ENCODE measurements at regions not wholly inside any gene's neighbourhood (a gene's known extent, or its start where the extent isn't known, plus 50 kb on each side); places are given as distances from the start of the nearest gene placed in this dataset.

DNA sequence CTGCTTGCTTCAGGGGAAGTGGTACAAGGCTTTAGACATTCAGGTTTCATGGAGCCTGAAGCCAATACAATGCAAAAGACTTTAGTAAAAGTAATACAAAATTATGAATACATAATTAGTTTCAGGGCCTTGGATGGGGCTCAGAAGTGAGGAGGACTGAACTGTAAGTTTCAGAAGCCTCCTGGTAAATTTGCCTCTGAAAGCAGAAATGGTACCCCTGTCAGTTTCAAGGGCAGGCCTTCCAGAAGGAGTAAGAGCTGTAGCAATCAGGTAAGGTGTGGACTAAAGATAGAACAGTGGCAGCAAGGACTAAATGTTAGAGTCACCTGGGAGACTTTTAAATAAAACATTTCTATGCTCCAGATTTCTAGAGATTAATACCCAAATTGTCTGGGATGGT is 402.5 kb upstream of the GOLIM4 start:
- TF ChIP-seq CTCF (IDR thresholded peaks at IDR 0.05; ENCODE audit: low read depth, low read length): no peak
- DNase-seq (ENCODE audit: extremely low read depth, low read depth): no peak

DNA sequence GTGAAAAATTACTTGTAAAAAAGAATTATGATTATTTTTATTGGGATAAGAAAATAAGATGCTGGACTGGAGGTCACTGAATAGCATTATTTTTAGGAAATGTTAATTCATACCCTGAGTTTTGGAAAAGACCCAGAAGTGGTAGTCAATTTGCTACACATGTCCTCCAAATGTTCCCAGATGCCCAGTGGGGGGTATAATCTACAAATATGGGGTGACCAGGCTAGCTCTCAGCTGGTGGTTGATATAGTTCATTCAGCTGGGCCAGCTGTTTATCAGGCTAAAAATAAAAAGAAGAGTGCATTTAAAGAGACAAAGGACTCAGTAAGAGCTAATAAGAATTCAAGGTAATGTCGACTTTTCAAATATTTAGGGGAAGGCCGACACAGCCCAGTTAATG is 402.0 kb upstream of the GOLIM4 start:
- DNase-seq (ENCODE audit: extremely low read depth, low read depth): no peak
- TF ChIP-seq CTCF (IDR thresholded peaks at IDR 0.05; ENCODE audit: low read depth, low read length): no peak

DNA sequence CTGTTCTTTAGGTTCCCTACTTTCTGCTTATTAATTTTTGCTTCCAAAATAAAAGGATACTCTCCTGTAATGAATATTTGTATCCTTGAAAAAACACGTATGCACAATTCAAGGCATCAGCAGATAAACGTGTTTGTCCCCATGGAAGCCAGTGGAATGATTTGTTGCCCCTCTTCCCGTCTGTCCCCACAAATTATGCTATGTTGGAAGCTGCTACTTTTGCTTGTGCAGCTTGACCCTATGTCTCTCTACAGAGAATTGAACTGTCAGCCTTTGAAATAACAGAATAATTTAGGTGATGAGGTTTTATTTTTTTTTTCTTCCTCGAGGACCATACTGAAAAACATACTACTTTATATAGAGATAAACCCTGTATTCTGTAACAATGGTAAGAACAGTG is 401.5 kb upstream of the GOLIM4 start:
- DNase-seq (ENCODE audit: extremely low read depth, low read depth): no peak
- TF ChIP-seq CTCF (IDR thresholded peaks at IDR 0.05; ENCODE audit: low read depth, low read length): no peak

DNA sequence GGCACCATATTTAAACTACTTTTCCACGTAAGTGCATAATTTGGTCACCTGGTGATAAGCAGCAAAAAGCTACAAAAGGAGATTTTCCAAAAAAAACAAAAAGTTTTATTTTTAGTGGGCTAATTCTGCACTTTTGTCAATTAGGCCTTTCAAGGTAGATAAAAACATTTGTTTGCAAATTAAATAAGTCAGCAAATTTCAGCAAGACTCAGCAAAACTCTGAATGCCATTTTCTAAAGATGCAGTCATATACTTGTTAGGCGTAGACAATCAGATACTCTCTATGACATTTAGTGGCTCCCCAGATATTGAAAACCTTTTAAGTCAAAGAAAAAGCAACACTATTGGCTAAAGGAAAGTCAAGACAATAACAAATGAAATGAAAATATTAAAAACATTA is 400.2 kb upstream of the GOLIM4 start:
- no peak for DNase-seq (ENCODE audit: extremely low read depth, low read depth)
- TF ChIP-seq CTCF (IDR thresholded peaks at IDR 0.05; ENCODE audit: low read depth, low read length): no peak

DNA sequence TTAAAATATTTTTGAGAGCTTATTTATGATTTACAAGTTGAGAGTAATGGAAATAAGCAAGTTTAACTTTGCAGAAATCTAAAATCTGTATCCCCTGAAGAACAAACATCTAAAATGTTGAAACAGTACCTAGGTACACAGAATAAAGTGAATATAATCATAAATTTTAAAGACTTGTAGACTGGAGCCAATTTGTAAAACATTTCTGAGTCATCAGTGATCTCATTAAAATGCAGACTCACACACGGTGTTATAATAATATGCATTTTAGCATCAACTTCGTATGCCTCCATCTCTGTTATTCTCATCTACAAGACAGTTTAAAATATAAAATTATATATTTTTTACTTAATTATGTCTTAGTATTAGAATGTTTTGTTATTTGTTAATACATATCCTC is 399.5 kb upstream of the GOLIM4 start:
- no peak for DNase-seq (ENCODE audit: extremely low read depth, low read depth)

GRCh38 chr3:168493412-168494205 is 397.9 kb upstream of the GOLIM4 start:
- TF ChIP-seq CTCF (IDR thresholded peaks at IDR 0.05; ENCODE audit: low read depth, low read length): no peak
- DNase-seq (ENCODE audit: extremely low read depth, low read depth): no peak

More for the DNA sequence above, 399.5 kb upstream of the GOLIM4 start:
- no peak for TF ChIP-seq CTCF (IDR thresholded peaks at IDR 0.05; ENCODE audit: low read depth, low read length)

DNA sequence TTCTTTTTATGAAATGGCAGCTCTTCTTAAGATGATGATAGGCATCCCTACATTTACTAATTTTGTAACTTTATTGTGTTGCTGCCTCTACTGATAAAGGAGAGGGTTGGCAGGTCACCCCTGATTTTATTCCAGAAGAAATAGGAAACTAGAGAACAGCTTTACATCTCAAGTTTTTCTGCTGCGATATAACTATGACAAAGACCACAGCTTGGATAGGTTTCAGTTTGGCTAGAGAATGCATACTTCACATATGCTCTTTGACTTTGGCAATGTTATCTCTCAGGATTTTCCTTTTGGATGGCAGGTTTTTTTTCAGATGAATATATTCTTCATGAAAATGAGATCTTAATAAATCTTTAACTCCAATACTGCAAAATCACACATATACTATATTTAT is 395.3 kb upstream of the GOLIM4 start:
- no peak for DNase-seq (ENCODE audit: extremely low read depth, low read depth)
- no peak for TF ChIP-seq CTCF (IDR thresholded peaks at IDR 0.05; ENCODE audit: low read depth, low read length)

Measured in AG09319 (cell line).